Osteocyte (in vitro differentiated cells): ENCODE measurements at regions not wholly inside any gene's neighbourhood (a gene's known extent, or its start where the extent isn't known, plus 50 kb on each side); places are given as distances from the start of the nearest gene placed in this dataset.

ENCODE experiments used
- DNase-seq: peaks from one replicate; pipeline ENCODE4 v3.0.0; 2021; ENCODE audit warnings: mixed read lengths; ENCODE audit not compliant: unreplicated experiment; ENCODE audit errors: extremely low spot score
- H3K27ac Mint-ChIP-seq: one replicate; pipeline ENCODE4 v1.8.0; 2021; ENCODE audit warnings: mild to moderate bottlenecking, mixed read lengths; ENCODE audit not compliant: unreplicated experiment
- H3K27me3 Mint-ChIP-seq: one replicate; pipeline ENCODE4 v1.8.0; 2021; ENCODE audit warnings: mixed read lengths; ENCODE audit not compliant: unreplicated experiment
- H3K36me3 Mint-ChIP-seq: one replicate; pipeline ENCODE4 v1.8.0; 2021; ENCODE audit warnings: mixed read lengths; ENCODE audit not compliant: unreplicated experiment
- H3K4me1 Mint-ChIP-seq: one replicate; pipeline ENCODE4 v1.8.0; 2021; ENCODE audit warnings: mixed read lengths; ENCODE audit not compliant: unreplicated experiment
- H3K4me3 Mint-ChIP-seq: one replicate; pipeline ENCODE4 v1.8.0; 2021; ENCODE audit warnings: mild to moderate bottlenecking, moderate library complexity, mixed read lengths; ENCODE audit not compliant: unreplicated experiment
- H3K9me3 Mint-ChIP-seq: one replicate; pipeline ENCODE4 v1.8.0; 2021; ENCODE audit warnings: mixed read lengths; ENCODE audit not compliant: unreplicated experiment
- TF ChIP-seq, protein P1 (sequence below): fragments of 200-600 bp; sonication (generic); IDR thresholded peaks from 2 replicates; pipeline ENCODE4 v1.5.0; 2021; ENCODE audit warnings: antibody characterized with exemption, mild to moderate bottlenecking, moderate library complexity

DNA sequence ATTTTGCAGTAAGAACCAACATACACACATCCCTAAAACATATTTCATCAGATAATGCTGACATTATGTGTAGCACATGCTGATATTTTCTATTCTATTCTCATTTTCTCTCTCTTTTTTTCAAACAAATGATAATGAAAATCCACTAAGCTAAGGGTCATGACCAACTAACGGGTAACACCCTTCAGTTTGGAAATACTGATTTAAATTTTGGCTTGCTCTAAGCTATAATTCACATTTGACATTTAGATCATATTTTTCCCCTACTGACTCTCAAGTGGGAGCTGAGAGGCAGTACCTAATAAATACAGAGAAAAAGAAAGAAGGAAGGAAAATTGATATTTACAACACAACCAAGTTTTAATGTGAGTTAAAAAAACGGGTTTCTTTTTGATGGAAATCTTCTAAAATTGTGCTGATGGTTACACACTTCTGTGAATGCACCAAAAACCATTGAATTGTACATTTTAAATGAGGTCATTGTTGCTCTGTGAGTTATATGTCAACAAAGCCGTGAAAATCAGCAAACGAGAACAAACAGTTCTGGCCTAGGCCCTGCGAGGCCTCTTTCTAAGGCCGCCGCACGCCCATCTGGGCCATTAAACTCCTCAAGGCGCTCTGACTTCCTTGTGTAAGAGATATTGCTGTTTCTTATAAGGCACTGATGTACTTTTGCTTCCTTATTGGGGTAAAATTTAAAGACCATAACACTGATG lies 124.2 kb downstream of the GALR1 start:
- Mint-ChIP-seq H3K4me1 (no peaks in the 10 kb centered on the region), H3K27ac (no peak overlapping the region), H3K9me3 (peaks cover 14% of the 10 kb centered on the region), H3K36me3 (no peaks in the 10 kb centered on the region), H3K27me3 (no peaks in the 10 kb centered on the region), H3K4me3 (no peak overlapping the region)
- TF ChIP-seq, protein P1, sequence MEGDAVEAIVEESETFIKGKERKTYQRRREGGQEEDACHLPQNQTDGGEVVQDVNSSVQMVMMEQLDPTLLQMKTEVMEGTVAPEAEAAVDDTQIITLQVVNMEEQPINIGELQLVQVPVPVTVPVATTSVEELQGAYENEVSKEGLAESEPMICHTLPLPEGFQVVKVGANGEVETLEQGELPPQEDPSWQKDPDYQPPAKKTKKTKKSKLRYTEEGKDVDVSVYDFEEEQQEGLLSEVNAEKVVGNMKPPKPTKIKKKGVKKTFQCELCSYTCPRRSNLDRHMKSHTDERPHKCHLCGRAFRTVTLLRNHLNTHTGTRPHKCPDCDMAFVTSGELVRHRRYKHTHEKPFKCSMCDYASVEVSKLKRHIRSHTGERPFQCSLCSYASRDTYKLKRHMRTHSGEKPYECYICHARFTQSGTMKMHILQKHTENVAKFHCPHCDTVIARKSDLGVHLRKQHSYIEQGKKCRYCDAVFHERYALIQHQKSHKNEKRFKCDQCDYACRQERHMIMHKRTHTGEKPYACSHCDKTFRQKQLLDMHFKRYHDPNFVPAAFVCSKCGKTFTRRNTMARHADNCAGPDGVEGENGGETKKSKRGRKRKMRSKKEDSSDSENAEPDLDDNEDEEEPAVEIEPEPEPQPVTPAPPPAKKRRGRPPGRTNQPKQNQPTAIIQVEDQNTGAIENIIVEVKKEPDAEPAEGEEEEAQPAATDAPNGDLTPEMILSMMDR, result no peak
- DNase-seq, result no peak

DNA sequence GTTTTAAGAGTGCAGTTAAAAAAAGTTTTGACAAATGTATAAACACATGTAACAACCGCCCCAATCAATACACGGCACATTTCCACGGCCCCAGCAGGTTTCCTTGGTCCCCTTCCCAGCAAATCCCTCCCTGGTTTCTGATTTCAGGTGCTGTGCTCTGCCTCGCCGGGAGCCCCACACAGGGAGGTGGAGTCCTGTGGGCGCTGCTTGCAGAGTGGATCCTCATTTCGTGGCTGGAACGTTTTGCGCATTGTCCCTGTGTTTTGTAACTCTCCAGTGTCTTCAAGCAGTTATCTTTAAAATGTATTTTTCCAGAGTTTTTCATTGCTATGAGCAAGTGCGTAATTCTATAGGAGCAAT lies 124.8 kb downstream of the GALR1 start:
- no peaks in the 10 kb centered on the region for H3K27me3 Mint-ChIP-seq
- no peaks in the 10 kb centered on the region for H3K36me3 Mint-ChIP-seq
- TF ChIP-seq, protein P1, result no peak
- no peak for DNase-seq
- no peak overlapping the region for H3K27ac Mint-ChIP-seq
- H3K9me3 Mint-ChIP-seq, result peaks cover 13% of the 10 kb centered on the region
- H3K4me1 Mint-ChIP-seq, result no peaks in the 10 kb centered on the region
- H3K4me3 Mint-ChIP-seq, result no peak overlapping the region

DNA sequence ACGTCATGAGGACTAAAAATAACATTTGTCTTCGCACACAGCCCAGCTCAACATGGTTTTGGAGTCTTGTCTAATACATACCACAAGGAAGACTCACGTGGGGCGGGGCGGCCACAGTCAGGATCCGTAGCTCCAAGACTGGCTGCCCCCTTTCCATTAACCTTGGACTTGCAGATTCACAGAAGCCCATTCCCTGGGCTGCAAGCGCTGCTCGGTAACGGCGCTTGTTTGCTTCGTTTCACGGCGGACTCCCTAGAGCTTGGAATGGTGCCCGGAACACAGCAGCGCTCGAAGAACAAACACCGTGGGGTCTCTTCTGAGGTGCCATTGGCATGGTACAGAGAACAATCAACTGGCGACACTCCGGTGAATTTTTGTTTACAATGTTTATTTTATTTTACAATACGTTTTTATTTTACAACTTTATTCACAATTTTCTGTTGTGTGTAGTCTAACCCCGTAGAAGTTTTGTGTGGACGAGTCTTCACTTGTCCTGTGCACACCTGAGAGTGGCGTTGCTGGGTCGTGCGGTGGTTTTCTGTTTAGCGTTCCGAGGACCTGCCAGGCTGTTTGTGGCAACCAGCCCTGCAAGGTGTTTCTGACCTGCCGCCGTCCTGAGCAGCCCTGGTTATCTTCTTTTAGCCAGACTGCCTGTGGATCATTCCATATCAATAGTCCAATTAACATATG lies 126.5 kb downstream of the GALR1 start:
- no peaks in the 10 kb centered on the region for H3K27me3 Mint-ChIP-seq
- no peak for DNase-seq
- no peak overlapping the region for H3K4me3 Mint-ChIP-seq
- TF ChIP-seq, protein P1, result no peak
- no peak overlapping the region for H3K27ac Mint-ChIP-seq
- H3K4me1 Mint-ChIP-seq, result no peaks in the 10 kb centered on the region
- H3K9me3 Mint-ChIP-seq, result peaks cover 4% of the 10 kb centered on the region
- H3K36me3 Mint-ChIP-seq, result no peaks in the 10 kb centered on the region

DNA sequence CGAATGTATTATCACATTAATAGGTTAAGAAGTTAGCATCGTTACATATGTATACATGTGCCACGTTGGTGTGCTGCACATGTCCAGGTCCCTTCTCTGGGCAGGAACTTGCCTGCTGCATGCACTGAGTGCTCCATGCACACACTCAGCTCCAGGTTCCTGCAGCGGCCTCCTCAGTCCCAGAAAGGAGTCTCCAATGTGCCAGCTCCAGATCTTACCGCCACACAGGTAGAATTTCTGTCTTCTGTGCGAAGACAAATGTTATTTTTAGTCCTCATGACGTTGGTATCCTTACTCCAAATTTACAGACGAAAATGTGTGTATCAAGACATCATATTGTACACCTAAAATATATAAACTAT lies 127.1 kb downstream of the GALR1 start:
- TF ChIP-seq, protein P1, result no peak
- H3K4me3 Mint-ChIP-seq, result no peak overlapping the region
- no peak overlapping the region for H3K27ac Mint-ChIP-seq
- no peak for DNase-seq
- H3K36me3 Mint-ChIP-seq, result no peaks in the 10 kb centered on the region
- H3K9me3 Mint-ChIP-seq, result peaks cover 4% of the 10 kb centered on the region
- no peaks in the 10 kb centered on the region for H3K4me1 Mint-ChIP-seq
- no peaks in the 10 kb centered on the region for H3K27me3 Mint-ChIP-seq

DNA sequence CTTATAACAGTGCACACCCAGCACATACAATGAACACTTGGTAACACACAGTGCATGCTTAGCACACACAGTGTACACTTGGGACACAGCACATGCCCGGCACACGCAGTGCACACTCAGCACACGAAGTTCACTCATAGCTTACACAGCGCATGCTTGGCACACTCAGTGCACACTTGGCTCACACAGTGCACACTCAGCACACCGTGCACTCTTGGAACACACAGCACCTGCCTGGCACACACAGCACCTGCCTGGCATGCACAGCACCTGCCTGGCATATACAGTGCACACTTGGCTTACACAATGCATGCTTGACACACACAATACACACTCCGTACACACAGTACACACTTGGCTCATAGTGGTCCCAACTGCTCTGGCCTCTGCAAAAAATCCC lies 128.2 kb downstream of the GALR1 start:
- H3K9me3 Mint-ChIP-seq, result peaks cover 4% of the 10 kb centered on the region
- H3K4me1 Mint-ChIP-seq, result no peaks in the 10 kb centered on the region
- no peak for DNase-seq
- H3K27ac Mint-ChIP-seq, result no peak overlapping the region
- no peak overlapping the region for H3K4me3 Mint-ChIP-seq
- TF ChIP-seq, protein P1, result no peak
- H3K27me3 Mint-ChIP-seq, result no peaks in the 10 kb centered on the region
- no peaks in the 10 kb centered on the region for H3K36me3 Mint-ChIP-seq
